ENCODE measurements at regions not wholly inside any gene's neighbourhood (a gene's known extent, or its start where the extent isn't known, plus 50 kb on each side); places are given as distances from the start of the nearest gene placed in this dataset.

DNA sequence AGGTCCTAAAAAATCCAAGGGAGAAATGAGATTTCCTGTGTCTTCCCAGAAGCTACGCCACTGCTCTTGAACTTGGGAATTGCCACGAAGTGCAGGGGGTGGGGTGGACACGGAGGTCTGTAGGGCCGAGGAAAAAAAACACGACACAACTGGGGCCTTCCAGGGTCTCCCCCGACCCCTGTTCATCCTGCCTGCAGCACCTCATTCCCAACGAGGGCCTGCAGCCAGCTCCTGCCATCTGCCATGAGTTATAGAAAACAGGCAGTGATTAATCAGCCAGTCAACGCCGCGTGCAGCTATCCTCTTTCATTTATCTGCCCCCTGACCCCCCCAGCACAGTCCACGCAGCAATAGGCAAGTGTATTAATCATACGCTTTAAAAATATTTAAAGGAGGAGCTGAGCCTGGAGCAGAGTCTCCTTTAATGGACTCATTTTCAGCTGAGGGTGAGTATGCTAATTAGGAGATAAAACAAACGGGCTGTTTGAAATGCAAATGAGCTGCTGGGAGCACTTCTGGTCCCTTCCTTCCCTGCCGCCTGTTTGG lies 209.9 kb downstream of the TFCP2L1 start:
- TF ChIP-seq, protein P1, sequence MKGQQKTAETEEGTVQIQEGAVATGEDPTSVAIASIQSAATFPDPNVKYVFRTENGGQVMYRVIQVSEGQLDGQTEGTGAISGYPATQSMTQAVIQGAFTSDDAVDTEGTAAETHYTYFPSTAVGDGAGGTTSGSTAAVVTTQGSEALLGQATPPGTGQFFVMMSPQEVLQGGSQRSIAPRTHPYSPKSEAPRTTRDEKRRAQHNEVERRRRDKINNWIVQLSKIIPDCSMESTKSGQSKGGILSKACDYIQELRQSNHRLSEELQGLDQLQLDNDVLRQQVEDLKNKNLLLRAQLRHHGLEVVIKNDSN (IDR thresholded peaks at IDR 0.05): no peak
- TF ChIP-seq EP300 (IDR thresholded peaks at IDR 0.05; ENCODE audit: borderline replicate concordance) (peak; percentile 11; the same call in 1 of the 2 replicates), NFIC (IDR thresholded peaks at IDR 0.05) (no peak; the same call in 1 of the 2 replicates), ZBTB7A (IDR thresholded peaks at IDR 0.05; ENCODE audit: low read depth) (peak; percentile 71; the same call in 1 of the 2 replicates), TEAD4 (IDR thresholded peaks at IDR 0.05) (no peak), CEBPB (IDR thresholded peaks at IDR 0.05) (no peak), EGR1 (IDR thresholded peaks at IDR 0.05) (no peak), TAF1 (IDR thresholded peaks at IDR 0.05; ENCODE audit: low read depth) (no peak), FOXM1 (IDR thresholded peaks at IDR 0.05; ENCODE audit: borderline replicate concordance, low read depth) (no peak), TCF12 (IDR thresholded peaks at IDR 0.05; ENCODE audit: low read depth) (peak; percentile 64), REST (IDR thresholded peaks at IDR 0.05; ENCODE audit: low read depth) (no peak), CREB1 (IDR thresholded peaks at IDR 0.05; ENCODE audit: low read depth) (no peak), YY1 (IDR thresholded peaks at IDR 0.05; ENCODE audit: low read depth) (no peak)
- TF ChIP-seq, protein P2, sequence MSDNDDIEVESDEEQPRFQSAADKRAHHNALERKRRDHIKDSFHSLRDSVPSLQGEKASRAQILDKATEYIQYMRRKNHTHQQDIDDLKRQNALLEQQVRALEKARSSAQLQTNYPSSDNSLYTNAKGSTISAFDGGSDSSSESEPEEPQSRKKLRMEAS (IDR thresholded peaks at IDR 0.05): no peak

GRCh38 chr2:121075641-121076497 lies 209.1 kb downstream of the TFCP2L1 start:
- no peak for TF ChIP-seq REST (IDR thresholded peaks at IDR 0.05; ENCODE audit: low read depth)
- TF ChIP-seq TEAD4 (IDR thresholded peaks at IDR 0.05): no peak
- TF ChIP-seq, protein P2 (IDR thresholded peaks at IDR 0.05): no peak
- TF ChIP-seq, protein P1 (IDR thresholded peaks at IDR 0.05): no peak
- TF ChIP-seq EGR1 (IDR thresholded peaks at IDR 0.05): no peak
- TF ChIP-seq EP300 (IDR thresholded peaks at IDR 0.05; ENCODE audit: borderline replicate concordance): no peak
- TF ChIP-seq FOXM1 (IDR thresholded peaks at IDR 0.05; ENCODE audit: borderline replicate concordance, low read depth): no peak
- TF ChIP-seq CEBPB (IDR thresholded peaks at IDR 0.05): no peak
- TF ChIP-seq NFIC (IDR thresholded peaks at IDR 0.05): no peak

DNA sequence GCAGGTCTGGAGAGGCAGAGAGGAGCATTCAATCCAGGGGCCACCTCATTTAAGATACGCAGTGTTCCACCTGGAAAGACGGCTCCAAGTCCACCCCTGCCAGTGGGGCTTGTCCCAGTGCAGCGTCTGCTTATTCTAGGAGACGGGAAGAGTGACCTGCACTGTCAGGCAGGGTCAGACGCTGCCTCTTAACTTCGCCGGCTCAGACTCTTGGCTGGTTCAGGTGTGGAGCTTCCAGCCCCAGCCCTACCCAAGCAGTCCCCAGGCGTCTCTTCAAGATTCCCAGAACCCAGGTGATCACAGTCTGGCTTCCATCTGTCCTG lies 208.5 kb downstream of the TFCP2L1 start:
- TF ChIP-seq CEBPB (IDR thresholded peaks at IDR 0.05) (no peak), RAD21 (IDR thresholded peaks at IDR 0.05; ENCODE audit: low read depth) (no peak), TCF12 (IDR thresholded peaks at IDR 0.05; ENCODE audit: low read depth) (no peak), TAF1 (IDR thresholded peaks at IDR 0.05; ENCODE audit: low read depth) (no peak), YY1 (IDR thresholded peaks at IDR 0.05; ENCODE audit: low read depth) (no peak), NFIC (IDR thresholded peaks at IDR 0.05) (no peak)
- TF ChIP-seq, protein P2 (IDR thresholded peaks at IDR 0.05): no peak
- TF ChIP-seq, protein P1 (IDR thresholded peaks at IDR 0.05): no peak

GRCh38 chr2:121076885-121077549 lies 208.0 kb downstream of the TFCP2L1 start:
- TF ChIP-seq CREB1 (IDR thresholded peaks at IDR 0.05; ENCODE audit: low read depth): no peak
- 0 out of 2 replicates have a peak, but pooled peaks have one; percentile 38 for TF ChIP-seq YY1 (IDR thresholded peaks at IDR 0.05; ENCODE audit: low read depth)
- TF ChIP-seq RAD21 (IDR thresholded peaks at IDR 0.05; ENCODE audit: low read depth): peak; percentile 38
- TF ChIP-seq, protein P1 (IDR thresholded peaks at IDR 0.05): no peak
